B cell (primary cell): ENCODE measurements at regions not wholly inside any gene's neighbourhood (a gene's known extent, or its start where the extent isn't known, plus 50 kb on each side); places are given as distances from the start of the nearest gene placed in this dataset.

Experiments used
- ATAC-seq: fragments of 200-7000 bp; cut with Tn5 transposase; one replicate; pipeline ENCODE4 v1.10.0; 2021; ENCODE audit warnings: low read depth, mild to moderate bottlenecking, moderate number of reproducible peaks, moderate library complexity
- CTCF ChIA-PET: fragments of 350-600 bp; sonication (Branson Sonifier 250); formaldehyde crosslinking; loops from one replicate; lab custom pipeline; 2021; ENCODE audit warnings: antibody characterized with exemption, inconsistent platforms; lab: Charles Lee
- POLR2A ChIA-PET: fragments of 350-600 bp; sonication (Branson Sonifier 250); formaldehyde crosslinking; loops from one replicate; lab custom pipeline; 2021; ENCODE audit warnings: antibody characterized with exemption; lab: Charles Lee
- DNase-seq: peaks from one replicate; pipeline ENCODE4 v3.0.0; 2013
- H2AFZ ChIP-seq: 2 replicates; pipeline ENCODE4 v1.6.1; 2012; ENCODE audit warnings: mild to moderate bottlenecking, low read depth, low read length; ENCODE audit not compliant: insufficient read depth, poor library complexity, severe bottlenecking
- H3K27ac ChIP-seq, 2 donors: 1 replicate in 1 of 2; 2 replicates in 1 of 2; pipeline ENCODE4 v1.5.1; 2012 to 2013; ENCODE audit warnings: low read length in 2 of 2, mild to moderate bottlenecking in 2 of 2, moderate library complexity in 1 of 2
- H3K27me3 ChIP-seq, 4 experiments: fragments of 200-600 bp in 1 of 4; sonication (generic) in 1 of 4; replicated peaks in 1 of 4; 1 replicate in 2 of 4; 2 replicates in 2 of 4; pipeline versions ENCODE4 v1.6.1 to v1.7.0; 2013 to 2016; ENCODE audit warnings: low read length in 3 of 4, mild to moderate bottlenecking in 2 of 4, mixed read lengths in 1 of 4, moderate library complexity in 1 of 4; ENCODE audit not compliant: insufficient read depth in 4 of 4, control insufficient read depth in 3 of 4; ENCODE audit errors: control extremely low read depth in 1 of 4
- H3K36me3 ChIP-seq, 2 experiments: replicated peaks in 1 of 2; 1 replicate in 1 of 2; 2 replicates in 1 of 2; pipeline versions ENCODE4 v1.6.1 to v1.7.1; 2013; ENCODE audit warnings: low read length in 1 of 2; ENCODE audit not compliant: insufficient read depth in 2 of 2, control insufficient read depth in 1 of 2; ENCODE audit errors: control extremely low read depth in 1 of 2, extremely low read depth in 1 of 2
- H3K4me1 ChIP-seq, 2 donors: fragments of 200-600 bp in 1 of 2; sonication (generic) in 1 of 2; 1 replicate in 1 of 2; 2 replicates in 1 of 2; pipeline versions ENCODE4 v1.5.1 to v1.6.1; 2013 to 2017; ENCODE audit warnings: low read length in 2 of 2; ENCODE audit not compliant: control insufficient read depth in 2 of 2, insufficient read depth in 2 of 2
- H3K4me2 ChIP-seq: replicated peaks from 2 replicates; pipeline ENCODE3; 2012; ENCODE audit warnings: mild to moderate bottlenecking, low read depth, low read length; ENCODE audit not compliant: poor library complexity, severe bottlenecking
- H3K4me3 ChIP-seq, 5 experiments: fragments of 200-600 bp in 1 of 5; sonication (generic) in 1 of 5; 1 replicate in 3 of 5; 2 replicates in 2 of 5; pipeline versions ENCODE4 v1.5.1 to v1.7.0; 2011 to 2016; ENCODE audit warnings: low read length in 4 of 5, mild to moderate bottlenecking in 4 of 5, low read depth in 2 of 5, control low read depth in 1 of 5, moderate library complexity in 1 of 5; ENCODE audit not compliant: insufficient read depth in 1 of 5; ENCODE audit errors: control extremely low read depth in 1 of 5, extremely low read depth in 1 of 5
- H3K79me2 ChIP-seq: fragments of 200-600 bp; sonication (generic); one replicate; pipeline ENCODE4 v1.6.0; 2016; ENCODE audit warnings: low read length; ENCODE audit not compliant: control insufficient read depth, insufficient read depth
- H3K9ac ChIP-seq: fragments of 200-600 bp; sonication (generic); 2 replicates; pipeline ENCODE4 v1.6.1; 2017; ENCODE audit warnings: mild to moderate bottlenecking, low read length, moderate library complexity
- H3K9me3 ChIP-seq, 3 donors: one replicate each; pipeline versions ENCODE4 v1.6.1 to v1.7.1; 2013; ENCODE audit warnings: low read length in 2 of 3; ENCODE audit not compliant: control insufficient read depth in 2 of 3, insufficient read depth in 1 of 3; ENCODE audit errors: control extremely low read depth in 1 of 3
- H4K20me1 ChIP-seq: 2 replicates; pipeline ENCODE4 v1.6.0; 2012; ENCODE audit warnings: mild to moderate bottlenecking, low read length; ENCODE audit not compliant: insufficient read depth, control insufficient read depth, poor library complexity, severe bottlenecking
- H3K27ac Mint-ChIP-seq: one replicate; pipeline ENCODE4 v1.8.0; 2021; ENCODE audit warnings: mixed read lengths
- H3K27me3 Mint-ChIP-seq: one replicate; pipeline ENCODE4 v1.8.0; 2021; ENCODE audit warnings: mixed read lengths
- H3K4me1 Mint-ChIP-seq: one replicate; pipeline ENCODE4 v1.8.0; 2021; ENCODE audit warnings: mixed read lengths
- H3K4me3 Mint-ChIP-seq: one replicate; pipeline ENCODE4 v1.8.0; 2021; ENCODE audit warnings: mixed read lengths
- H3K9me3 Mint-ChIP-seq: one replicate; pipeline ENCODE4 v1.8.0; 2022; ENCODE audit warnings: mixed read lengths; ENCODE audit not compliant: insufficient read depth
- EZH2 ChIP-seq: IDR thresholded peaks from 2 replicates; pipeline ENCODE4 v1.6.1; 2012; ENCODE audit warnings: borderline replicate concordance, low read depth, mild to moderate bottlenecking, moderate library complexity, low read length; ENCODE audit not compliant: insufficient read depth, poor library complexity, severe bottlenecking
- WGBS: methylation state at CpG from one replicate; pipeline ENCODE4 v1.1.5; 2013; ENCODE audit warnings: missing lambda C conversion rate; ENCODE audit not compliant: insufficient coverage; 5-methylcytosine and 5-hydroxymethylcytosine counted together
- intact Hi-C: fragments of 100-400 bp; cut with micrococcal nuclease; formaldehyde crosslinking; loops from one replicate; pipeline ENCODE4 v1.10.0; 2022
- TF ChIP-seq, protein P1 (sequence below): fragments of 200-600 bp; IDR thresholded peaks from one replicate; pipeline ENCODE4 v1.8.0; 2022; ENCODE audit warnings: antibody characterized with exemption, mild to moderate bottlenecking

DNA sequence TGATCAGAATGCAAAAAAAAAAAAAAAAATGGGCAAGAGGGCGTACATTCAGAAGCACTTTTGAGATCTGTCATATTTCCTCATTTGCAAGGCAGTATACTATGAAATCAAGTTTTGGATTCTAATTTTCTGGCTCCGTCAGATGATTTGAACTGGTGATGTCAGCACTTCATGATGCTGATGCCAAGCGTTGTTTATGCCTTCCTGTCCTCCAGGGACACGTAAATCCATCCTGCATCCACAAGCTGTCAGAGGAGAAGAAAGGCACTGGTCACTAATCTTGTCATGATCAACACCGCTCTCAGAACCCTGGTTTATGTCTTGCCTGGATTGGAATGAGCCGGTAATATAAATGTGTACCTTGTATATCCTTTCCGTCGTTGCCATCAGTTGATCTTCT, 152.1 kb upstream of the EPHA3 start:
- Mint-ChIP-seq H3K9me3 (no peaks in the 10 kb centered on the region), H3K4me1 (no peaks in the 10 kb centered on the region), H3K27ac (no peak overlapping the region), H3K4me3 (no peak overlapping the region), H3K27me3 (no peaks in the 10 kb centered on the region)
- Histone ChIP-seq H3K36me3 (no peaks in the 10 kb centered on the region), H3K4me3 (no peak overlapping the region), H4K20me1 (no peaks in the 10 kb centered on the region), H3K4me1 (no peaks in the 10 kb centered on the region), H3K79me2 (no peaks in the 10 kb centered on the region), H3K9me3 (peaks cover 0 to 1% (median 0%) of the 10 kb centered on the region in 3 donors), H3K27ac (no peak overlapping the region), H3K27me3 (no peaks in the 10 kb centered on the region), H3K9ac (no peak overlapping the region), H2AFZ (no peak overlapping the region), H3K4me2 (no peak overlapping the region)
- DNase-seq (no peak), ATAC-seq (no peak)
- POLR2A ChIA-PET = no interaction called here
- no peak for TF ChIP-seq EZH2
- TF ChIP-seq, protein P1, sequence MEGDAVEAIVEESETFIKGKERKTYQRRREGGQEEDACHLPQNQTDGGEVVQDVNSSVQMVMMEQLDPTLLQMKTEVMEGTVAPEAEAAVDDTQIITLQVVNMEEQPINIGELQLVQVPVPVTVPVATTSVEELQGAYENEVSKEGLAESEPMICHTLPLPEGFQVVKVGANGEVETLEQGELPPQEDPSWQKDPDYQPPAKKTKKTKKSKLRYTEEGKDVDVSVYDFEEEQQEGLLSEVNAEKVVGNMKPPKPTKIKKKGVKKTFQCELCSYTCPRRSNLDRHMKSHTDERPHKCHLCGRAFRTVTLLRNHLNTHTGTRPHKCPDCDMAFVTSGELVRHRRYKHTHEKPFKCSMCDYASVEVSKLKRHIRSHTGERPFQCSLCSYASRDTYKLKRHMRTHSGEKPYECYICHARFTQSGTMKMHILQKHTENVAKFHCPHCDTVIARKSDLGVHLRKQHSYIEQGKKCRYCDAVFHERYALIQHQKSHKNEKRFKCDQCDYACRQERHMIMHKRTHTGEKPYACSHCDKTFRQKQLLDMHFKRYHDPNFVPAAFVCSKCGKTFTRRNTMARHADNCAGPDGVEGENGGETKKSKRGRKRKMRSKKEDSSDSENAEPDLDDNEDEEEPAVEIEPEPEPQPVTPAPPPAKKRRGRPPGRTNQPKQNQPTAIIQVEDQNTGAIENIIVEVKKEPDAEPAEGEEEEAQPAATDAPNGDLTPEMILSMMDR = no peak
- CTCF ChIA-PET = no interaction called here
- WGBS = 89% methylated on average over 5 of the region's 8 CpGs
- intact Hi-C loops = no loop called here

DNA sequence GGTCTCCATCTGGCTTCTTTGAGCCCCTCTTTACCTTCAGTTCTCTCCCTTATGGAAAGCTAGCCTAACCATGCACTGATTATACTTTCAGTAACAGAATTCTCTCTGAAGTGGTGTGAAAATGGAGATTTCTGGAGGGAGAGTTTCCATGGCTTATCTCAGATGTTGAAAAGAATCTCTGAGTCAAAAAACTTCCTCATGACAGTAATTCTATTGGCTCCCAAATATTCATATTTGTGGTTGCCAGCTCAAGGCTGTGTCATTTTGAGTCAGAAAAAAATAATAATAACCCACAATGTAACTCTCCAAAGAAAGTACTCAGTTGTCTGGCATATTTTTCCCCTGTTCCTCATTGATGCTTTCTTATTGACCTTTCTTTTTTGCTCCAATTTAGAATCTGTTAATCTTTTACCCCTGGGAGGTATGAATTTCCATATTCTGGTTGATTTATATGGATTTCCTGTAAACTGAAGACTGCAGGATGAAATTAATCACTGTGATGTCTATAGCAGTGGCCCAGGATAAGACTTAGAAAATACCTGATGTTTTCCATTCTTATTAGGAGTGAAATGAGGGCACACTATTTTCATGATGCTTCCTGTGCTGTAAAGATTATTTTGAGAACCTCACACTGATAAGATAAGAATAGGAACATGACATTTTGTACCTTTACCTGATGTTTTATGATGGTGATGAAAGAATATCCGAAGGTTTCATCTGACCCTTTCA, 149.5 kb upstream of the EPHA3 start:
- Mint-ChIP-seq H3K4me1 (no peaks in the 10 kb centered on the region), H3K27ac (no peak overlapping the region), H3K27me3 (no peaks in the 10 kb centered on the region), H3K9me3 (no peaks in the 10 kb centered on the region), H3K4me3 (no peak overlapping the region)
- CTCF ChIA-PET = no interaction called here
- no peaks in the 10 kb centered on the region for H3K36me3 ChIP-seq
- no CpG with 5 or more reads among the region's 1 CpG for WGBS
- H3K27me3 ChIP-seq = no peaks in the 10 kb centered on the region
- DNase-seq (no peak), ATAC-seq (no peak)
- H3K27ac ChIP-seq = no peak overlapping the region
- H3K79me2 ChIP-seq = no peaks in the 10 kb centered on the region
- POLR2A ChIA-PET = no interaction called here
- H2AFZ ChIP-seq = no peak overlapping the region
- H3K4me1 ChIP-seq = no peaks in the 10 kb centered on the region
- no peak overlapping the region for H3K4me2 ChIP-seq
- no peak for TF ChIP-seq EZH2
- TF ChIP-seq, protein P1 = no peak
- H3K9me3 ChIP-seq = peaks cover 0 to 1% (median 0%) of the 10 kb centered on the region in 3 donors
- intact Hi-C loops = no loop called here
- H3K9ac ChIP-seq = no peak overlapping the region
- no peak overlapping the region for H3K4me3 ChIP-seq
- no peaks in the 10 kb centered on the region for H4K20me1 ChIP-seq
